ENCODE measurements at regions not wholly inside any gene's neighbourhood (a gene's known extent, or its start where the extent isn't known, plus 50 kb on each side); places are given as distances from the start of the nearest gene placed in this dataset.

GRCh38 chr12:125259178-125259867 is 194.1 kb downstream of the AACS start:
- in situ Hi-C loops (cut with HindIII; ENCODE audit: low pct_ligation_motif_present, low sequenced_read_pairs) = no loop called here

GRCh38 chr12:125262851-125263250 is 197.6 kb downstream of the AACS start:
- no peaks in the 10 kb centered on the region for H3K36me3 ChIP-seq (replicated peaks)
- DNase-seq = no peak
- TF ChIP-seq CTCF (IDR thresholded peaks at IDR 0.05; ENCODE audit: low read depth, low read length, missing control alignments) = no peak

More at GRCh38 chr12:125259178-125259867, 194.1 kb downstream of the AACS start:
- TF ChIP-seq CTCF (IDR thresholded peaks at IDR 0.05; ENCODE audit: low read depth, low read length, missing control alignments) = no peak
- Histone ChIP-seq H3K27ac (no peak overlapping the region), H3K27me3 (replicated peaks) (no peaks in the 10 kb centered on the region), H3K4me3 (ENCODE audit: low read depth, low read length) (no peak overlapping the region), H3K36me3 (replicated peaks) (no peaks in the 10 kb centered on the region)
- DNase-seq = no peak

GRCh38 chr12:125263385-125263784 is 198.2 kb downstream of the AACS start:
- H3K36me3 ChIP-seq (replicated peaks) = no peaks in the 10 kb centered on the region
- H3K27ac ChIP-seq = no peak overlapping the region
- H3K27me3 ChIP-seq (replicated peaks) = no peaks in the 10 kb centered on the region
- H3K4me3 ChIP-seq (ENCODE audit: low read depth, low read length) = no peak overlapping the region
- no peak for TF ChIP-seq CTCF (IDR thresholded peaks at IDR 0.05; ENCODE audit: low read depth, low read length, missing control alignments)
- DNase-seq = no peak
- in situ Hi-C loops (cut with HindIII; ENCODE audit: low pct_ligation_motif_present, low sequenced_read_pairs) = no loop called here

More at GRCh38 chr12:125262851-125263250, 197.6 kb downstream of the AACS start:
- Histone ChIP-seq H3K27ac (no peak overlapping the region), H3K4me3 (ENCODE audit: low read depth, low read length) (no peak overlapping the region), H3K27me3 (replicated peaks) (no peaks in the 10 kb centered on the region)
- in situ Hi-C loops (cut with HindIII; ENCODE audit: low pct_ligation_motif_present, low sequenced_read_pairs) = no loop called here

GRCh38 chr12:125267114-125267513 is 201.9 kb downstream of the AACS start:
- no peaks in the 10 kb centered on the region for H3K27me3 ChIP-seq (replicated peaks)
- TF ChIP-seq CTCF (IDR thresholded peaks at IDR 0.05; ENCODE audit: low read depth, low read length, missing control alignments) = no peak
- H3K4me3 ChIP-seq (ENCODE audit: low read depth, low read length) = no peak overlapping the region
- DNase-seq = no peak
- H3K36me3 ChIP-seq (replicated peaks) = no peaks in the 10 kb centered on the region
- H3K27ac ChIP-seq = no peak overlapping the region
- in situ Hi-C loops (cut with HindIII; ENCODE audit: low pct_ligation_motif_present, low sequenced_read_pairs) = no loop called here

GRCh38 chr12:125269276-125269675 is 204.0 kb downstream of the AACS start:
- no peak for DNase-seq
- no peak overlapping the region for H3K4me3 ChIP-seq (ENCODE audit: low read depth, low read length)
- no peak overlapping the region for H3K27ac ChIP-seq
- H3K36me3 ChIP-seq (replicated peaks) = no peaks in the 10 kb centered on the region
- no peak for TF ChIP-seq CTCF (IDR thresholded peaks at IDR 0.05; ENCODE audit: low read depth, low read length, missing control alignments)
- H3K27me3 ChIP-seq (replicated peaks) = no peaks in the 10 kb centered on the region
- in situ Hi-C loops (cut with HindIII; ENCODE audit: low pct_ligation_motif_present, low sequenced_read_pairs) = no loop called here

- H3K36me3 ChIP-seq (replicated peaks) = no peaks in the 10 kb centered on the region
- no peak overlapping the region for H3K4me3 ChIP-seq (ENCODE audit: low read depth, low read length)
- DNase-seq = no peak
- no peaks in the 10 kb centered on the region for H3K27me3 ChIP-seq (replicated peaks)
- TF ChIP-seq CTCF (IDR thresholded peaks at IDR 0.05; ENCODE audit: low read depth, low read length, missing control alignments) = no peak
- in situ Hi-C loops (cut with HindIII; ENCODE audit: low pct_ligation_motif_present, low sequenced_read_pairs) = no loop called here
- H3K27ac ChIP-seq = no peak overlapping the region
Measured at GRCh38 chr12:125271892-125272291, 206.7 kb downstream of the AACS start.
